LNCaP clone FGC (cell line): ENCODE measurements at regions not wholly inside any gene's neighbourhood (a gene's known extent, or its start where the extent isn't known, plus 50 kb on each side); places are given as distances from the start of the nearest gene placed in this dataset.

Source experiments
- DNase-seq: peaks from one replicate; pipeline ENCODE4 v3.0.0-alpha.2; 2011; ENCODE audit warnings: low read depth
- H3K4me3 ChIP-seq: 2 replicates; pipeline ENCODE4 v1.5.1; 2011; ENCODE audit warnings: mild to moderate bottlenecking, low read depth, low read length, control low read depth
- TF ChIP-seq, protein P1 (sequence below): IDR thresholded peaks from 2 replicates; pipeline ENCODE4 v1.5.1; 2012; ENCODE audit warnings: mild to moderate bottlenecking; ENCODE audit not compliant: control insufficient read depth, insufficient read depth; ENCODE audit errors: extremely low read depth

DNA sequence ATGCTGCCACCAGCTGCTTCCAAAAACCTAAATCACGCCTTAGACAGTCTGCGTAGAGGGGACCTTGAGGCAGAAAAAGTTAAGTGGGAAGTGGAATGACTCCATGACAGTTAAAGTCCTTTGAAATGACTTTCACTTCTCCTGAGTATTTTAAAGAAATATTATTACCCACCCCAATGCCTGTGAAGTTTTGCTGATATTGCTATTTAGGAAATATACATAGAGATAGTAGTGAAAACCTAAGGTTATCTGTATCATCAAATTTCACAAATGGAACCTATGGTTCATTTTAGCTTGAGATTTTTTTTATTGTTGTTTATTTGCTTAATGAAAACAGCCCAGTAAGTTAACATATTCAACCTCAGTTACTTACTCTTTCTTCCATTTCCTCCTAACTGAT lies 182.1 kb upstream of the FBXL4 start:
- no peak overlapping the region for H3K4me3 ChIP-seq
- TF ChIP-seq, protein P1, sequence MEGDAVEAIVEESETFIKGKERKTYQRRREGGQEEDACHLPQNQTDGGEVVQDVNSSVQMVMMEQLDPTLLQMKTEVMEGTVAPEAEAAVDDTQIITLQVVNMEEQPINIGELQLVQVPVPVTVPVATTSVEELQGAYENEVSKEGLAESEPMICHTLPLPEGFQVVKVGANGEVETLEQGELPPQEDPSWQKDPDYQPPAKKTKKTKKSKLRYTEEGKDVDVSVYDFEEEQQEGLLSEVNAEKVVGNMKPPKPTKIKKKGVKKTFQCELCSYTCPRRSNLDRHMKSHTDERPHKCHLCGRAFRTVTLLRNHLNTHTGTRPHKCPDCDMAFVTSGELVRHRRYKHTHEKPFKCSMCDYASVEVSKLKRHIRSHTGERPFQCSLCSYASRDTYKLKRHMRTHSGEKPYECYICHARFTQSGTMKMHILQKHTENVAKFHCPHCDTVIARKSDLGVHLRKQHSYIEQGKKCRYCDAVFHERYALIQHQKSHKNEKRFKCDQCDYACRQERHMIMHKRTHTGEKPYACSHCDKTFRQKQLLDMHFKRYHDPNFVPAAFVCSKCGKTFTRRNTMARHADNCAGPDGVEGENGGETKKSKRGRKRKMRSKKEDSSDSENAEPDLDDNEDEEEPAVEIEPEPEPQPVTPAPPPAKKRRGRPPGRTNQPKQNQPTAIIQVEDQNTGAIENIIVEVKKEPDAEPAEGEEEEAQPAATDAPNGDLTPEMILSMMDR: no peak
- DNase-seq: no peak

- TF ChIP-seq, protein P1: no peak
- no peak for DNase-seq
- H3K4me3 ChIP-seq: no peak overlapping the region
Observed at GRCh38 chr6:99121748-99122147, 174.0 kb upstream of the FBXL4 start.

DNA sequence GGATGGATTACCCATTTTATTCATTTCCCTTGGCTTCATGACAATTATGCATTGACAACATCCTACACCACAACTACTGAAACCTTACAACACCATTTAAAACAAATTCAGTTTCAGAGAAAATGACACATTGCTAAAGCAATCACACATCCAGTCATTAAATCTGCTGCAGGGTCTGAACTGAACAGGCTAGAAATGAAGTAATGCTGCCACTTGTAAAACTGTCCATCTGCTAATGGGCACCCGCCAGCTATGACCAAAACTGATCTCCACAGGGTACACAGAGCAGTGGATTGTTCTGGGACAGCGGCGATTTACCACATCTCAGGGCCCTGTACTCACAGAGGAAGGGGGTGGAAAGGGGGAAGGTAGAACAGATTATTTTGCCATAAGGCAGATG lies 172.9 kb upstream of the FBXL4 start:
- no peak overlapping the region for H3K4me3 ChIP-seq
- TF ChIP-seq, protein P1: no peak
- DNase-seq: no peak

GRCh38 chr6:99119109-99120031 lies 171.6 kb upstream of the FBXL4 start:
- no peak overlapping the region for H3K4me3 ChIP-seq
- TF ChIP-seq, protein P1: peak; percentile 70
- DNase-seq: no peak

DNA sequence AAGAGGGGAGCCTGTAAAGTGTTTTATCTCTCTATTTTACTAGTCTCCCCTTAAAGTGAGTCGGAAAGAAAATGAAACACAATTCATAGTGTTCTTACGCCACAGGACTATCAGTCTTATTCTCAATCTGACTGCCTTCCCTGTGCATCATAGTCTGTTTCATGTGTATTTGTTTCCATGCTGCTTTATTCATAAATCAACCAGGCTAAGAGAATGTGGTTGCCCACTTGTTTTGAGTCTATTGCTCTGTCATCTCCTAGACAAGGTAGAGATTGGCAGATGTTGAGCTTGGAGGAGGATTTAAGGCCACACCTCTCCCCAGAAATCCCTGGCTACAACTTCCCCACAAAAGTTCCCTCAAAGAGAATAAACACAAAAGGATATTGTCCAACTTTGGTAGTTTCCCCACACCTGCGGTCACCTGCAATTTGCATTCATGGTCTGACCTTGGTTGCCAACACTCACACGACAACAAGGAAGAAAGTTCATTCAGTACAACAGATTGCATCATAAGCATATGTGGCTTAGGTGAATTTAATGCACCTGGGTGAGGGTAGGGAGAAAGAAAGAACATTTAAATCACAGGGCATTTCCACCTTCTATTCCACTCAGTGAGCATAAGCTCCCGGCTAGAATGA lies 167.1 kb upstream of the FBXL4 start:
- DNase-seq: no peak
- TF ChIP-seq, protein P1: no peak
- H3K4me3 ChIP-seq: no peak overlapping the region

DNA sequence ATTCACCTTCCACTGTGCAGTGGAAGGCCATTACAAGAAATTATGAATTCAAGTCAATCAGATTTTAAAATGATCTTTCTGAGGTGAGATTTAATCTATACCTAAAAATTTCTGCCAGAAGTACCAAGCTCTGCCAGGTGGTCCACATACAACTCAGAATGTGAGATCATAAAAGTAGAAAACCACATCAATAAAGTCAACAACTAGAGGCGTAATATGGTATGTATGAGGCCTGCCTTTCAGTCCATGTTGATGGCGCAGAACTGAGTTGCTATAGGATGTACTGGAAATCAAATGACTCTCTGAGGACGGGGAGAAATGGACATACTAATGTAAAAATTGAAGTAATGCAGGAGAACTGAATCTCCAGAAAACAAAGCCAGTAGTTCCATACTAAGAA lies 163.8 kb upstream of the FBXL4 start:
- H3K4me3 ChIP-seq: no peak overlapping the region
- TF ChIP-seq, protein P1: no peak
- DNase-seq: no peak
